Mesenchymal stem cell (in vitro differentiated cells and primary cell): ENCODE measurements at regions not wholly inside any gene's neighbourhood (a gene's known extent, or its start where the extent isn't known, plus 50 kb on each side); places are given as distances from the start of the nearest gene placed in this dataset.

Experiments used
- DNase-seq: peaks from one replicate; pipeline ENCODE4 v3.0.0-alpha.2; 2013
- H2AFZ ChIP-seq: one replicate; pipeline ENCODE4 v1.6.1; 2013; ENCODE audit warnings: low read depth, mild to moderate bottlenecking, control low read depth, inconsistent platforms, low read length, moderate library complexity
- H2AK5ac ChIP-seq: 2 replicates; pipeline ENCODE4 v1.6.1; 2013; ENCODE audit warnings: low read length, moderate library complexity, mild to moderate bottlenecking, inconsistent platforms; ENCODE audit not compliant: severe bottlenecking
- H2BK120ac ChIP-seq: one replicate; pipeline ENCODE4 v1.6.1; 2013; ENCODE audit warnings: low read depth, mild to moderate bottlenecking, inconsistent platforms, low read length, moderate library complexity
- H2BK12ac ChIP-seq, 2 experiments: one replicate each; pipeline ENCODE4 v1.6.1; 2013; ENCODE audit warnings: inconsistent platforms in 2 of 2, low read length in 2 of 2, mild to moderate bottlenecking in 2 of 2, moderate library complexity in 2 of 2, control low read depth in 1 of 2
- H2BK15ac ChIP-seq: one replicate; pipeline ENCODE4 v1.6.1; 2013; ENCODE audit warnings: mild to moderate bottlenecking, low read depth, inconsistent platforms; ENCODE audit not compliant: poor library complexity, severe bottlenecking
- H2BK5ac ChIP-seq: 2 replicates; pipeline ENCODE4 v1.6.1; 2013; ENCODE audit warnings: low read depth, mild to moderate bottlenecking, low read length, control low read depth, inconsistent platforms; ENCODE audit not compliant: poor library complexity, severe bottlenecking
- H3K14ac ChIP-seq, 2 experiments: one replicate each; pipeline ENCODE4 v1.6.1; 2013; ENCODE audit warnings: inconsistent platforms in 2 of 2, low read length in 2 of 2, control low read depth in 1 of 2, mild to moderate bottlenecking in 1 of 2, moderate library complexity in 1 of 2
- H3K18ac ChIP-seq, 2 experiments: one replicate each; pipeline ENCODE4 v1.6.1; 2013; ENCODE audit warnings: inconsistent platforms in 2 of 2, low read length in 2 of 2, control low read depth in 1 of 2, low read depth in 1 of 2, mild to moderate bottlenecking in 1 of 2
- H3K23ac ChIP-seq, 2 experiments: one replicate each; pipeline ENCODE4 v1.6.1; 2013; ENCODE audit warnings: inconsistent platforms in 2 of 2, low read length in 2 of 2, mild to moderate bottlenecking in 2 of 2, moderate library complexity in 2 of 2, control low read depth in 1 of 2
- H3K27ac ChIP-seq: 2 replicates; pipeline ENCODE4 v1.5.1; 2013; ENCODE audit warnings: mild to moderate bottlenecking, moderate library complexity, low read length, control low read depth, inconsistent platforms; ENCODE audit not compliant: poor library complexity, severe bottlenecking
- H3K27me3 ChIP-seq, 2 experiments: 2 replicates each; pipeline versions ENCODE4 v1.6.1 to v1.7.0; 2013; ENCODE audit warnings: low read length in 2 of 2, mild to moderate bottlenecking in 2 of 2, moderate library complexity in 2 of 2, control low read depth in 1 of 2, inconsistent platforms in 1 of 2; ENCODE audit not compliant: control insufficient read depth in 1 of 2, insufficient read depth in 1 of 2
- H3K36me3 ChIP-seq, 2 experiments: 2 replicates each; pipeline versions ENCODE4 v1.6.1 to v1.7.0; 2013; ENCODE audit warnings: low read length in 2 of 2, control low read depth in 1 of 2, inconsistent platforms in 1 of 2, low read depth in 1 of 2, mild to moderate bottlenecking in 1 of 2; ENCODE audit not compliant: insufficient read depth in 2 of 2, control insufficient read depth in 1 of 2
- H3K4ac ChIP-seq, 2 experiments: one replicate each; pipeline ENCODE4 v1.6.1; 2013; ENCODE audit warnings: inconsistent platforms in 2 of 2, low read length in 2 of 2, mild to moderate bottlenecking in 2 of 2, moderate library complexity in 2 of 2, control low read depth in 1 of 2, low read depth in 1 of 2
- H3K4me1 ChIP-seq: 2 replicates; pipeline ENCODE4 v1.6.1; 2013; ENCODE audit warnings: low read depth, low read length, control low read depth; ENCODE audit not compliant: control insufficient read depth, insufficient read depth
- H3K4me2 ChIP-seq: 2 replicates; pipeline ENCODE4 v1.6.1; 2013; ENCODE audit warnings: low read length, mild to moderate bottlenecking, inconsistent platforms; ENCODE audit not compliant: poor library complexity, severe bottlenecking
- H3K4me3 ChIP-seq, 2 experiments: 2 replicates each; pipeline versions ENCODE4 v1.5.1 to v1.7.0; 2013; ENCODE audit warnings: low read length in 2 of 2, mild to moderate bottlenecking in 2 of 2, control low read depth in 1 of 2, low read depth in 1 of 2; ENCODE audit not compliant: insufficient read depth in 1 of 2
- H3K79me1 ChIP-seq: replicated peaks from 2 replicates; pipeline ENCODE4 v1.6.1; 2013; ENCODE audit warnings: mild to moderate bottlenecking, control low read depth, low read length, inconsistent platforms; ENCODE audit not compliant: poor library complexity, severe bottlenecking
- H3K9ac ChIP-seq: 2 replicates; pipeline ENCODE4 v1.7.0; 2013; ENCODE audit warnings: mild to moderate bottlenecking, low read length, moderate library complexity
- H3K9me3 ChIP-seq: 2 replicates; pipeline ENCODE4 v1.7.0; 2013; ENCODE audit warnings: mild to moderate bottlenecking, low read length; ENCODE audit not compliant: control insufficient read depth
- H4K8ac ChIP-seq: one replicate; pipeline ENCODE4 v1.6.1; 2013; ENCODE audit warnings: inconsistent platforms, mild to moderate bottlenecking, low read length, moderate library complexity
- H4K91ac ChIP-seq: one replicate; pipeline ENCODE4 v1.6.1; 2013; ENCODE audit warnings: mild to moderate bottlenecking, low read length, inconsistent platforms
- WGBS: methylation state at CpG from one replicate; pipeline ENCODE4 v1.1.7; 2013; ENCODE audit warnings: mixed read lengths; 5-methylcytosine and 5-hydroxymethylcytosine counted together

- no peak overlapping the region for H3K27ac ChIP-seq
- no peak overlapping the region for H3K14ac ChIP-seq
- no peak overlapping the region for H3K23ac ChIP-seq
- no peak overlapping the region for H3K9ac ChIP-seq
- no peak overlapping the region for H2BK120ac ChIP-seq
- DNase-seq = no peak
- no peak overlapping the region for H4K8ac ChIP-seq
- H3K79me1 ChIP-seq = no peaks in the 10 kb centered on the region
- H3K9me3 ChIP-seq = peaks cover 19% of the 10 kb centered on the region
- no peaks in the 10 kb centered on the region for H3K4me1 ChIP-seq
- H3K4ac ChIP-seq = no peak overlapping the region
- H3K36me3 ChIP-seq = no peaks in the 10 kb centered on the region
- H2BK15ac ChIP-seq = no peak overlapping the region
- 0% methylated on average over 1 of the region's 1 CpG for WGBS
- H2AK5ac ChIP-seq = no peak overlapping the region
- no peak overlapping the region for H2AFZ ChIP-seq
- no peak overlapping the region for H3K18ac ChIP-seq
- H3K27me3 ChIP-seq = no peaks in the 10 kb centered on the region
- H2BK12ac ChIP-seq = no peak overlapping the region
- no peak overlapping the region for H4K91ac ChIP-seq
- no peak overlapping the region for H2BK5ac ChIP-seq
- no peak overlapping the region for H3K4me3 ChIP-seq
- no peak overlapping the region for H3K4me2 ChIP-seq
Observed at GRCh38 chr4:171718069-171718468, 95.1 kb upstream of the GALNTL6 start.

- H3K27me3 ChIP-seq = no peaks in the 10 kb centered on the region
- no peaks in the 10 kb centered on the region for H3K4me1 ChIP-seq
Observed at GRCh38 chr4:171717231-171717741, 95.9 kb upstream of the GALNTL6 start.

GRCh38 chr4:171715973-171716372, 97.2 kb upstream of the GALNTL6 start:
- no peak overlapping the region for H2BK15ac ChIP-seq
- no peak for DNase-seq
- no peak overlapping the region for H3K18ac ChIP-seq
- peaks cover 12% of the 10 kb centered on the region for H3K9me3 ChIP-seq
- H3K4me3 ChIP-seq = no peak overlapping the region
- H2AK5ac ChIP-seq = no peak overlapping the region
- H3K4me2 ChIP-seq = no peak overlapping the region
- no peak overlapping the region for H2BK12ac ChIP-seq
- H2AFZ ChIP-seq = no peak overlapping the region
- 92% methylated on average over 1 of the region's 1 CpG for WGBS
- H2BK120ac ChIP-seq = no peak overlapping the region
- no peak overlapping the region for H3K23ac ChIP-seq
- no peaks in the 10 kb centered on the region for H3K79me1 ChIP-seq
- no peak overlapping the region for H3K9ac ChIP-seq
- no peak overlapping the region for H4K91ac ChIP-seq
- H3K4me1 ChIP-seq = no peaks in the 10 kb centered on the region
- H3K36me3 ChIP-seq = no peaks in the 10 kb centered on the region
- H2BK5ac ChIP-seq = no peak overlapping the region
- no peak overlapping the region for H4K8ac ChIP-seq
- H3K4ac ChIP-seq = no peak overlapping the region
- H3K27ac ChIP-seq = no peak overlapping the region
- peak overlapping the region in 1 of 2 experiments; percentile 53 for H3K14ac ChIP-seq
- H3K27me3 ChIP-seq = no peaks in the 10 kb centered on the region

More at GRCh38 chr4:171717231-171717741, 95.9 kb upstream of the GALNTL6 start:
- Histone ChIP-seq H3K27ac (no peak overlapping the region), H3K23ac (no peak overlapping the region), H3K4ac (no peak overlapping the region), H2AFZ (no peak overlapping the region), H3K9me3 (peaks cover 12% of the 10 kb centered on the region), H3K36me3 (no peaks in the 10 kb centered on the region), H2BK12ac (no peak overlapping the region), H4K91ac (no peak overlapping the region), H3K18ac (no peak overlapping the region), H3K9ac (no peak overlapping the region), H2AK5ac (no peak overlapping the region), H3K14ac (no peak overlapping the region), H3K79me1 (no peaks in the 10 kb centered on the region), H2BK5ac (no peak overlapping the region), H3K4me2 (no peak overlapping the region), H2BK120ac (no peak overlapping the region), H4K8ac (no peak overlapping the region), H2BK15ac (no peak overlapping the region), H3K4me3 (no peak overlapping the region)
- no peak for DNase-seq

GRCh38 chr4:171714791-171715454, 98.3 kb upstream of the GALNTL6 start:
- H3K27ac ChIP-seq = no peak overlapping the region
- WGBS = 79% methylated on average over 5 of the region's 5 CpGs
- H2BK12ac ChIP-seq = no peak overlapping the region
- H3K4me1 ChIP-seq = no peaks in the 10 kb centered on the region
- H3K79me1 ChIP-seq = no peaks in the 10 kb centered on the region
- no peak overlapping the region for H2AFZ ChIP-seq
- H2BK15ac ChIP-seq = no peak overlapping the region
- no peak overlapping the region for H3K18ac ChIP-seq
- no peak overlapping the region for H2BK120ac ChIP-seq
- H3K9me3 ChIP-seq = peaks cover 12% of the 10 kb centered on the region
- no peak overlapping the region for H2AK5ac ChIP-seq
- H3K4ac ChIP-seq = no peak overlapping the region
- no peak overlapping the region for H3K9ac ChIP-seq
- no peaks in the 10 kb centered on the region for H3K36me3 ChIP-seq
- no peak overlapping the region for H3K14ac ChIP-seq
- H2BK5ac ChIP-seq = no peak overlapping the region
- no peak overlapping the region for H3K23ac ChIP-seq
- DNase-seq = no peak
- no peak overlapping the region for H4K8ac ChIP-seq
- no peak overlapping the region for H3K4me3 ChIP-seq
- H4K91ac ChIP-seq = peak overlapping the region; percentile 28
- no peak overlapping the region for H3K4me2 ChIP-seq
- H3K27me3 ChIP-seq = no peaks in the 10 kb centered on the region
